ENCODE measurements at regions not wholly inside any gene's neighbourhood (a gene's known extent, or its start where the extent isn't known, plus 50 kb on each side); places are given as distances from the start of the nearest gene placed in this dataset.

DNA sequence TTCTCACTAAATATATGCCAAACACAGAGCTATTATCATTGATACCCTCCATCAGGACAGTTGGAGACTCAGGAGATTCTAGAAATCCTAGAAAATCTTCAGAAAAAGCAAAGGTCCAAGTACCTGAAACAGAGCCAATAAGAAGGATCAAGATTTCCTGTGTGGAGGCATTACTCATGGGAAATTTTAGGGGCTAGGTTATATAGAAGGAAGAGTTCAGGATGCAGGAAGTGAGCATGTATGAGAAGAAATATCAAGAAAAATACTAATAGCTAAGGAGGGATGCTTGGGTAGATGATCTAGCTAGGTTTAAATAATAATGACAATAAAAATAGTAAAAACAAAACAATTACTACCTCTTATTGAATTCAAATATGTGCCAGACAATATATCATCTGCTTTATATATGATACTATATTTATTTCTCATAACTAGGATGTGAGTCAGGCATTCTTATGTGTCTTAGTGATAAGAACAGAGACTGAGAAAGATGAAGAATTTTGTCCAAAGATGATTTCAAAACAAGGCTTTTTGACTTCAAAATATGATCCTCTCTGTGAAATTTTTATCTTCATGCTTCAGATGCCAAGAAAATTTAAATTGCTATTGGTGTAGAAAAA, 66.4 kb upstream of the HHIP start:
- no peaks in the 10 kb centered on the region for H3K9me3 Mint-ChIP-seq
- no peak for TF ChIP-seq CTCF (conservative IDR thresholded peaks at IDR 0.05)
- H3K27me3 Mint-ChIP-seq, result no peaks in the 10 kb centered on the region
- DNase-seq (ENCODE audit: extremely low spot score, unreplicated experiment), result no peak
- no peak overlapping the region for H3K27ac Mint-ChIP-seq
- H3K4me1 Mint-ChIP-seq (ENCODE audit: unreplicated experiment), result peaks cover 19% of the 10 kb centered on the region
- no peaks in the 10 kb centered on the region for H3K36me3 Mint-ChIP-seq
- H3K4me3 Mint-ChIP-seq, result no peak overlapping the region

- no peak for TF ChIP-seq CTCF (conservative IDR thresholded peaks at IDR 0.05)
- Mint-ChIP-seq H3K4me1 (ENCODE audit: unreplicated experiment) (peaks cover 25% of the 10 kb centered on the region), H3K27ac (no peak overlapping the region), H3K36me3 (no peaks in the 10 kb centered on the region), H3K4me3 (no peak overlapping the region), H3K27me3 (peaks cover 4% of the 10 kb centered on the region), H3K9me3 (no peaks in the 10 kb centered on the region)
- no peak for DNase-seq (ENCODE audit: extremely low spot score, unreplicated experiment)
Observed at GRCh38 chr4:144580430-144580829, 65.5 kb upstream of the HHIP start.

- Mint-ChIP-seq H3K9me3 (no peaks in the 10 kb centered on the region), H3K27ac (no peak overlapping the region), H3K4me1 (ENCODE audit: unreplicated experiment) (peaks cover 25% of the 10 kb centered on the region), H3K27me3 (peaks cover 7% of the 10 kb centered on the region), H3K36me3 (no peaks in the 10 kb centered on the region), H3K4me3 (no peak overlapping the region)
- no peak for TF ChIP-seq CTCF (conservative IDR thresholded peaks at IDR 0.05)
- DNase-seq (ENCODE audit: extremely low spot score, unreplicated experiment), result no peak
Observed at GRCh38 chr4:144582105-144582850, 63.7 kb upstream of the HHIP start.

DNA sequence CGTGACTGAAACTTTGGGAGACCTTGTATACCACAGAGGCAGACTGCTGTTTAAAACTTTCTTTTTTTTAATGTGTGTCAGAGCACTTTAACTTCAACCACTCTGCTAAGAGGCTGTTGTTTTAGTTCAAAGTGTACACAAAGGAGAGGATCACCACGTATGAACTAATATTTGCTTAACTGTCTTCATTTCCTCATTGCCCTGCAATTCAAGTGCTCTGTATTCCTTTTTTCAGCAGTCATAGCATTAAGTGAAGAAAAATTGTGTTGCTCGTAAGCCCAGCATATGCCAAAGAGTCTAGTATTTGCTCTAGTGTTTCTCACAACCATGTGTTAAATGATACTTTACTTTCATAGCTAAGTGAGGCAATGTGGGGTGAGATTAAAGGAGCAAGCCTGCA, 63.0 kb upstream of the HHIP start:
- Mint-ChIP-seq H3K4me1 (ENCODE audit: unreplicated experiment) (peaks cover 25% of the 10 kb centered on the region), H3K27me3 (peaks cover 7% of the 10 kb centered on the region)
- no peak for TF ChIP-seq CTCF (conservative IDR thresholded peaks at IDR 0.05)

GRCh38 chr4:144583658-144584057, 62.3 kb upstream of the HHIP start:
- Mint-ChIP-seq H3K27ac (no peak overlapping the region), H3K4me3 (no peak overlapping the region), H3K4me1 (ENCODE audit: unreplicated experiment) (peaks cover 25% of the 10 kb centered on the region), H3K27me3 (peaks cover 7% of the 10 kb centered on the region), H3K36me3 (no peaks in the 10 kb centered on the region), H3K9me3 (peaks cover 5% of the 10 kb centered on the region)
- no peak for TF ChIP-seq CTCF (conservative IDR thresholded peaks at IDR 0.05)
- DNase-seq (ENCODE audit: extremely low spot score, unreplicated experiment), result no peak

More for the DNA sequence above, 63.0 kb upstream of the HHIP start:
- peaks cover 5% of the 10 kb centered on the region for H3K9me3 Mint-ChIP-seq
- H3K27ac Mint-ChIP-seq, result no peak overlapping the region
- H3K36me3 Mint-ChIP-seq, result no peaks in the 10 kb centered on the region
- H3K4me3 Mint-ChIP-seq, result no peak overlapping the region
- DNase-seq (ENCODE audit: extremely low spot score, unreplicated experiment), result no peak

All from type B pancreatic cell (in vitro differentiated cells).